K562 (cell line): ENCODE measurements at regions not wholly inside any gene's neighbourhood (a gene's known extent, or its start where the extent isn't known, plus 50 kb on each side); places are given as distances from the start of the nearest gene placed in this dataset.

Source experiments
- ATAC-seq: fragments of 200-7000 bp; cut with Tn5 transposase; 3 replicates; pipeline ENCODE4 v1.9.1; 2020; ENCODE audit warnings: moderate library complexity
- BruUV-seq: library from RNA; stranded (reverse); fragments of 400-500 nt; replicated peaks from 2 replicates; lab custom pipeline; 2021; lab: Mats Ljungman, UMichigan
- CTCF ChIA-PET: fragments of 300-600 bp; formaldehyde crosslinking; extraction: SDS; loops from one replicate; lab custom pipeline; 2021; ENCODE audit warnings: low intra/inter-chr PET ratio; lab: Yijun Ruan, JAX
- POLR2A ChIA-PET: fragments of 300-600, 350-650 bp; sonication (Branson Sonifier 250); formaldehyde crosslinking; extraction: SDS; loops from one replicate; lab custom pipeline; 2021; ENCODE audit warnings: antibody characterized with exemption, inconsistent platforms; lab: Yijun Ruan, JAX
- DNase-seq, 4 experiments: peaks; one replicate each; pipeline versions ENCODE4 v3.0.0 to v3.0.0-alpha.2; 2011 to 2018; ENCODE audit warnings: low spot score in 3 of 4, mixed read lengths in 3 of 4; ENCODE audit errors: extremely low read depth in 1 of 4
- FAIRE-seq: peaks from 2 replicates; lab custom pipeline; 2011; peaks lifted over from hg19 to GRCh38; lab: Jason Lieb, UNC
- H2AFZ ChIP-seq: 2 replicates; pipeline ENCODE4 v1.6.0; 2011; ENCODE audit warnings: low read depth, low read length, control low read depth, inconsistent platforms
- H3K27ac ChIP-seq: fragments of 200-600 bp; 3 replicates; pipeline ENCODE4 v1.8.0; 2011; ENCODE audit warnings: low read depth, mild to moderate bottlenecking, control low read depth, inconsistent platforms, low read length, moderate library complexity, mixed read lengths; ENCODE audit errors: extremely low read depth
- H3K27me3 ChIP-seq, 2 experiments: fragments of 300-600 bp in 1 of 2; 2 replicates in 1 of 2; 3 replicates in 1 of 2; pipeline versions ENCODE4 v1.6.0 to v1.8.0; 2011; ENCODE audit warnings: inconsistent platforms in 2 of 2, low read length in 2 of 2, mild to moderate bottlenecking in 1 of 2, mixed read lengths in 1 of 2, moderate library complexity in 1 of 2; ENCODE audit not compliant: control insufficient read depth in 2 of 2, insufficient read depth in 2 of 2
- H3K36me3 ChIP-seq: fragments of 300-600 bp; 3 replicates; pipeline ENCODE4 v1.8.0; 2011; ENCODE audit warnings: mild to moderate bottlenecking, low read length, inconsistent platforms; ENCODE audit not compliant: control insufficient read depth, insufficient read depth
- H3K4me1 ChIP-seq, 2 experiments: fragments of 200-600 bp in 1 of 2; replicated peaks in 1 of 2; 2 replicates in 1 of 2; 3 replicates in 1 of 2; pipeline versions ENCODE4 v1.5.1 to v1.8.0; 2011; ENCODE audit warnings: inconsistent platforms in 2 of 2, low read length in 2 of 2, mild to moderate bottlenecking in 1 of 2, mixed read lengths in 1 of 2, moderate library complexity in 1 of 2; ENCODE audit not compliant: control insufficient read depth in 2 of 2, insufficient read depth in 2 of 2
- H3K4me2 ChIP-seq: 2 replicates; pipeline ENCODE4 v1.6.1; 2011; ENCODE audit warnings: low read length, control low read depth, inconsistent platforms, mixed read lengths; ENCODE audit not compliant: insufficient read depth
- H3K4me3 ChIP-seq: fragments of 200-600 bp; sonication (generic), shearing (Covaris generic); 2 replicates; pipeline ENCODE4 v1.5.1; 2016; ENCODE audit warnings: control low read depth, inconsistent platforms
- H3K79me2 ChIP-seq: fragments of 200-600 bp; 3 replicates; pipeline ENCODE4 v1.8.0; 2011; ENCODE audit warnings: low read length, inconsistent platforms; ENCODE audit not compliant: control insufficient read depth, insufficient read depth
- H3K9ac ChIP-seq, 2 experiments: 2 replicates each; pipeline versions ENCODE4 v1.6.0 to v1.6.1; 2011; ENCODE audit warnings: low read depth in 2 of 2, low read length in 2 of 2, control low read depth in 1 of 2, inconsistent platforms in 1 of 2, mild to moderate bottlenecking in 1 of 2, mixed read lengths in 1 of 2; ENCODE audit not compliant: insufficient read depth in 1 of 2
- H3K9me1 ChIP-seq: one replicate; pipeline ENCODE4 v1.6.0; 2011; ENCODE audit warnings: inconsistent platforms, mild to moderate bottlenecking, low read length, moderate library complexity; ENCODE audit not compliant: control insufficient read depth, insufficient read depth
- H3K9me3 ChIP-seq: replicated peaks from 2 replicates; pipeline ENCODE4 v1.5.1; 2011; ENCODE audit warnings: low read depth, low read length, inconsistent platforms; ENCODE audit not compliant: control insufficient read depth, insufficient read depth
- H4K20me1 ChIP-seq: replicated peaks from 2 replicates; pipeline ENCODE4 v1.6.1; 2011; ENCODE audit warnings: low read length, inconsistent platforms, mixed read lengths; ENCODE audit not compliant: control insufficient read depth, insufficient read depth
- ATF7 ChIP-seq: fragments of 450-650 bp; IDR thresholded peaks from 2 replicates; pipeline ENCODE4 v1.7.1; 2014; ENCODE audit warnings: mild to moderate bottlenecking, moderate library complexity
- EP400 ChIP-seq: fragments of 450-650 bp; IDR thresholded peaks from 2 replicates; pipeline ENCODE4 v1.6.1; 2017; ENCODE audit warnings: antibody characterized with exemption, mild to moderate bottlenecking, moderate library complexity
- GTF2B ChIP-seq: IDR thresholded peaks from 2 replicates; pipeline ENCODE4 v1.6.1; 2011; ENCODE audit not compliant: insufficient read length; ENCODE audit errors: extremely low read depth
- NR4A1 ChIP-seq, 2 experiments: fragments of 250-450 bp in 1 of 2; fragments of 450-650 bp in 1 of 2; sonication (Bioruptor Pico) in 1 of 2; IDR thresholded peaks; 2 replicates each; pipeline versions ENCODE4 v1.4.0 to v1.6.1; 2016 to 2020; ENCODE audit warnings: mild to moderate bottlenecking in 2 of 2, missing compliant biosample characterization in 1 of 2, missing genetic modification characterization in 1 of 2, moderate library complexity in 1 of 2
- SMARCE1 ChIP-seq: fragments of 450-650 bp; IDR thresholded peaks from 2 replicates; pipeline ENCODE4 v1.7.1; 2016; ENCODE audit warnings: mild to moderate bottlenecking
- ZC3H4 ChIP-seq: sonication (generic); formaldehyde crosslinking; IDR thresholded peaks from 2 replicates; pipeline ENCODE4 v1.9.0; 2021; ENCODE audit warnings: missing genetic modification reagents, borderline replicate concordance
- WGBS: fragments of 100-300 bp; shearing (Covaris generic); methylation state at CpG from one replicate; pipeline ENCODE4 v1.1.6; 2016; ENCODE audit warnings: low coverage, mixed read lengths; ENCODE audit not compliant: insufficient coverage; ENCODE audit errors: missing lambda C conversion rate; 5-methylcytosine and 5-hydroxymethylcytosine counted together
- in situ Hi-C: fragments of 300-500 bp; cut with MboI; formaldehyde crosslinking; loops from 4 replicates; pipeline ENCODE4 v1.15.0; 2018; ENCODE audit warnings: inconsistent platforms, mixed read lengths
- intact Hi-C: fragments of 100-400 bp; cut with micrococcal nuclease; formaldehyde crosslinking; loops from 2 replicates; pipeline ENCODE4 v1.14.2; 2022
- TF ChIP-seq, protein P1 (sequence below): fragments of 450-650 bp; conservative IDR thresholded peaks from 2 replicates; pipeline ENCODE4 v1.6.1; 2016; ENCODE audit warnings: missing genetic modification characterization, low read depth, mild to moderate bottlenecking, missing compliant biosample characterization, moderate library complexity
- TF ChIP-seq, protein P2 (sequence below): sonication (generic); formaldehyde crosslinking; IDR thresholded peaks from 2 replicates; pipeline ENCODE4 v1.8.1; 2023; ENCODE audit warnings: mild to moderate bottlenecking, missing genetic modification reagents

DNA sequence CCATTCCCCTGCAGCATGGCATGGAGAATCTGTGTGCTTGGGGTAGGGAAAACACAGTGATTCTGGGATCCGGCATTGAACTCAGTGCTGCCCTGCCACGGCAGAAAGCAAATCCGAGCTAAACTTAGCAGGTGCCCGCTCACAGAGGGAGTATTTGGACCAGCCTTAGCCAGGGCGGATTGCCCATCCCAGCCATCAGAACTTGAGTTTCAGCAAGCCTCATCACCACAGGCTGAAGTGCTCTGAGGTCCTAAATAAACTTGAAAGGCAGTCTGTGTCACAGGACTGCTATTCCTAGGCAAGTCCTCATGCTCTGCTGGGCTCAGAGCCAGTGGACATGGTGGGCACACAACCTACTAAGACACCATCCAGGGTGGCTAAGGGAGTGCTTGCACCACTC is 86.2 kb upstream of the YPEL5 start:
- intact Hi-C loops, result no loop called here
- Histone ChIP-seq H3K36me3 (no peaks in the 10 kb centered on the region), H3K4me2 (no peak overlapping the region)
- TF ChIP-seq GTF2B (no peak), SMARCE1 (no peak)
- TF ChIP-seq, all 486 proteins: peak for 0
- DNase-seq (no peak), ATAC-seq (no peak), FAIRE-seq (no peak)
- no peaks in the 10 kb centered on the region for H3K9me1 ChIP-seq
- H3K27ac ChIP-seq, result no peak overlapping the region
- H4K20me1 ChIP-seq, result no peaks in the 10 kb centered on the region
- no peak overlapping the region for H3K4me3 ChIP-seq
- no peak overlapping the region for H2AFZ ChIP-seq
- in situ Hi-C loops, result loop anchor here (25.0 kb wide), 1 partner anchor 1098 kb away; no protein-coding TSS in a partner anchor
- BruUV-seq, result no TSS peak
- 0% methylated on average over 5 of the region's 5 CpGs for WGBS
- ChIA-PET CTCF (no interaction called here), POLR2A (interaction anchor here (0.6 to 1.3 kb wide), 2 partner anchors 11 to 83 kb away, joined by 3 to 4 read pairs; no protein-coding TSS in a partner anchor)
- H3K9ac ChIP-seq, result no peak overlapping the region
- no peaks in the 10 kb centered on the region for H3K79me2 ChIP-seq
- H3K27me3 ChIP-seq, result peaks cover 0 to 5% of the 10 kb centered on the region in 2 experiments; a peak in 1 of 5 replicates
- H3K9me3 ChIP-seq, result no peaks in the 10 kb centered on the region
- H3K4me1 ChIP-seq, result no peaks in the 10 kb centered on the region

DNA sequence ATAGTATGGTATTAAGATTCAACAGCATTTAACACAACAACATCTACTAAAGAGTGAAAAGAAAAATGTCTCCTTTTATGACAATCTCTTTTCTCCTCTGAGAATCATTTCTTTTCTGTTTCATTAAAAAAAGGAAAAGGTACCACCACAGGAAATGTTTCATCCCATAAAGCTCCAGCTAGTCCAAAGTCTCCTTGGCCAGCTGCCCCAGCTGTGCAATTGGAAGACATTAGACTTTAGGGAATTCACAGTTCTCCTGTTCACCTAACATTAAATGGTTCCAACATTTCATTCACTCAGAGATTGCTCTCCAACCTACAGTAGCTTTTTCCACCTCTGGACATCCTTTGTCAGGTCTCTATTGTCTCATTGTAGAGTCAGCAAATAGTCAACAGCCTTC is 78.7 kb upstream of the YPEL5 start:
- H3K9ac ChIP-seq, result no peak overlapping the region
- H3K9me1 ChIP-seq, result no peaks in the 10 kb centered on the region
- DNase-seq, result no peak
- no peaks in the 10 kb centered on the region; the same call in 1 of the 2 replicates for H4K20me1 ChIP-seq
- in situ Hi-C loops (loop anchor here (25.0 kb wide), 1 partner anchor 1106 kb away; no protein-coding TSS in a partner anchor), intact Hi-C loops (no loop called here)
- TF ChIP-seq NR4A1 (CRISPR knock-in tag; IDR thresholded peaks at IDR 0.05) (no peak), NR4A1 (tag; IDR thresholded peaks at IDR 0.05) (no peak), EP400 (no peak), ATF7 (no peak), ZC3H4 (CRISPR knock-in tag) (no peak)
- TF ChIP-seq, protein P1, sequence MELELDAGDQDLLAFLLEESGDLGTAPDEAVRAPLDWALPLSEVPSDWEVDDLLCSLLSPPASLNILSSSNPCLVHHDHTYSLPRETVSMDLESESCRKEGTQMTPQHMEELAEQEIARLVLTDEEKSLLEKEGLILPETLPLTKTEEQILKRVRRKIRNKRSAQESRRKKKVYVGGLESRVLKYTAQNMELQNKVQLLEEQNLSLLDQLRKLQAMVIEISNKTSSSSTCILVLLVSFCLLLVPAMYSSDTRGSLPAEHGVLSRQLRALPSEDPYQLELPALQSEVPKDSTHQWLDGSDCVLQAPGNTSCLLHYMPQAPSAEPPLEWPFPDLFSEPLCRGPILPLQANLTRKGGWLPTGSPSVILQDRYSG (tag), result no peak
- TF ChIP-seq, protein P2, sequence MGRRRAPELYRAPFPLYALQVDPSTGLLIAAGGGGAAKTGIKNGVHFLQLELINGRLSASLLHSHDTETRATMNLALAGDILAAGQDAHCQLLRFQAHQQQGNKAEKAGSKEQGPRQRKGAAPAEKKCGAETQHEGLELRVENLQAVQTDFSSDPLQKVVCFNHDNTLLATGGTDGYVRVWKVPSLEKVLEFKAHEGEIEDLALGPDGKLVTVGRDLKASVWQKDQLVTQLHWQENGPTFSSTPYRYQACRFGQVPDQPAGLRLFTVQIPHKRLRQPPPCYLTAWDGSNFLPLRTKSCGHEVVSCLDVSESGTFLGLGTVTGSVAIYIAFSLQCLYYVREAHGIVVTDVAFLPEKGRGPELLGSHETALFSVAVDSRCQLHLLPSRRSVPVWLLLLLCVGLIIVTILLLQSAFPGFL (CRISPR knock-in tag), result no peak
- H3K79me2 ChIP-seq, result no peaks in the 10 kb centered on the region
- H3K36me3 ChIP-seq, result no peaks in the 10 kb centered on the region
- ChIA-PET CTCF (no interaction called here), POLR2A (no interaction called here)
- no TSS peak for BruUV-seq
- no peaks in the 10 kb centered on the region for H3K4me1 ChIP-seq
- no peak for FAIRE-seq
- peaks cover 0 to 5% of the 10 kb centered on the region in 2 experiments; a peak in 1 of 5 replicates for H3K27me3 ChIP-seq
- no peaks in the 10 kb centered on the region for H3K9me3 ChIP-seq
- H3K4me2 ChIP-seq, result no peak overlapping the region
- H3K27ac ChIP-seq, result no peak overlapping the region
- no peak overlapping the region for H3K4me3 ChIP-seq
- no peak for ATAC-seq
- H2AFZ ChIP-seq, result no peak overlapping the region
